Vagina (tissue), 2 donors: ENCODE measurements at regions not wholly inside any gene's neighbourhood (a gene's known extent, or its start where the extent isn't known, plus 50 kb on each side); places are given as distances from the start of the nearest gene placed in this dataset.
"Not testable (repeated sequence)": the region's sequence is repeated elsewhere in the genome, so short reads cannot be mapped to it uniquely, and the experiment has no call there.

ENCODE experiments used
- DNase-seq, 2 donors: peaks; one replicate each; pipeline ENCODE4 v3.0.0-alpha.2; 2017; ENCODE audit errors: extremely low spot score in 2 of 2
- H3K27ac ChIP-seq: fragments of 200-600 bp; sonication (generic); one replicate; pipeline ENCODE4 v1.5.1; 2019
- H3K27me3 ChIP-seq: fragments of 200-600 bp; sonication (generic); one replicate; pipeline ENCODE4 v1.5.1; 2019
- H3K36me3 ChIP-seq, 2 donors: fragments of 200-600 bp; sonication (generic); one replicate each; pipeline ENCODE4 v1.5.1; 2017 to 2019
- H3K4me1 ChIP-seq: fragments of 200-600 bp; sonication (generic); one replicate; pipeline ENCODE4 v1.5.1; 2019
- H3K4me3 ChIP-seq, 2 donors: fragments of 200-600 bp; sonication (generic); 1 replicate in 1 of 2; 2 replicates in 1 of 2; pipeline ENCODE4 v1.5.1; 2016 to 2019
- H3K9me3 ChIP-seq: fragments of 200-600 bp; sonication (generic); one replicate; pipeline ENCODE4 v1.5.1; 2019
- POLR2A ChIP-seq, 2 donors: fragments of 450-650 bp; IDR thresholded peaks; one replicate each; pipeline ENCODE4 v1.6.1; 2017; ENCODE audit warnings: antibody characterized with exemption in 2 of 2, mild to moderate bottlenecking in 2 of 2, moderate library complexity in 2 of 2
- POLR2AphosphoS5 ChIP-seq, 2 donors: sonication (generic); formaldehyde crosslinking; IDR thresholded peaks; one replicate each; pipeline ENCODE4 v1.9.0; 2017; ENCODE audit warnings: antibody characterized with exemption in 2 of 2, mild to moderate bottlenecking in 2 of 2, low read depth in 1 of 2; ENCODE audit not compliant: insufficient read depth in 1 of 2
- intact Hi-C: fragments of 100-400 bp; cut with DNase I; formaldehyde crosslinking; loops from one replicate; pipeline ENCODE4 v1.15.1; 2023
- TF ChIP-seq, protein P1 (sequence below), 3 experiments: fragments of 450-650 bp in 2 of 3; fragments of 200-600 bp in 1 of 3; sonication (generic) in 1 of 3; IDR thresholded peaks; one replicate each; pipeline ENCODE4 v1.5.1; 2017 to 2019; ENCODE audit warnings: antibody characterized with exemption in 3 of 3, mild to moderate bottlenecking in 2 of 3, moderate library complexity in 2 of 3

DNA sequence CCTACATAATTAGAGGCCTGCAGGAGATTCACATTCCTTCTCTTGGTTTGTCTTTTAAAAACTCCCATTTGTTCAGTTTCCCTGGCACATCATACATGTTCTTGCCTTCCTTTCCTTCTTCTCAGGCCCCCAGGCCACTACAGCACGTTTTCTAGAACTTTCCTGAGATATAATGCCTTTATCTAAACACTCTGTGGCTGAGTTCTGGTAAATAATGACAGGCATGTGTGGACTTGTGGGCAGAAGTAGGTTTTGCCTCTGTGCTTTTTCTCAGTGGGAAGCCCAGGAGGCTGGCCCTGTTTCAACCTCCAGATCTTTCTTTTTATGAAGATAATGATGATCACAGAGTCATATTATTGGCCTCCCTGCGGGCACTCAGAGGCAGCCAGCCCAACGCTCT is 117.2 kb downstream of the TMX1 start:
- Histone ChIP-seq H3K27me3 (no peaks in the 10 kb centered on the region), H3K4me1 (peaks cover 5% of the 10 kb centered on the region), H3K4me3 (no peak overlapping the region), H3K9me3 (no peaks in the 10 kb centered on the region), H3K27ac (no peak overlapping the region), H3K36me3 (no peaks in the 10 kb centered on the region)
- intact Hi-C loops, result no loop called here
- no peak for TF ChIP-seq POLR2A (IDR thresholded peaks at IDR 0.05)
- DNase-seq, result no peak

DNA sequence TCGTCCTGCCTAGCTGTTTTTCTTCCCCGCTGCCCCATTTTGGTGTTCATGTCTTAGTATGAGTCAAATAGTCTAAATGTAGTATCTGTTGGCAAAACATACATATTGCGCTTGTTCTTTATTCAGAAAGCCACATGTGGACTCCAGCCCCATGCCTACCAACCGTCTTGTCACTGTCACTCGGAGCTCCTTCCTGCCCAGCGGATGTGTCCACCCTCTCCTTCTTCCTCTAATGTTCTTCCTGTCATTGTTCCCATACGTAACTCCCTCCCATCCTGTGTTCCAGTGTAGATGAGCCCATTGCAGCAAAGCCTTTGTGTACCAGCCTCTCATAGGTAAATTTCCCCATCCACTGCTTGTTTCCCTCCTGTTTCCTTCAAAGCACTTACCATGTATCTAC is 120.5 kb downstream of the TMX1 start:
- Histone ChIP-seq H3K27me3 (no peaks in the 10 kb centered on the region), H3K9me3 (no peaks in the 10 kb centered on the region), H3K36me3 (no peaks in the 10 kb centered on the region), H3K27ac (no peak overlapping the region), H3K4me1 (peaks cover 11% of the 10 kb centered on the region), H3K4me3 (no peak overlapping the region)
- TF ChIP-seq, protein P1, sequence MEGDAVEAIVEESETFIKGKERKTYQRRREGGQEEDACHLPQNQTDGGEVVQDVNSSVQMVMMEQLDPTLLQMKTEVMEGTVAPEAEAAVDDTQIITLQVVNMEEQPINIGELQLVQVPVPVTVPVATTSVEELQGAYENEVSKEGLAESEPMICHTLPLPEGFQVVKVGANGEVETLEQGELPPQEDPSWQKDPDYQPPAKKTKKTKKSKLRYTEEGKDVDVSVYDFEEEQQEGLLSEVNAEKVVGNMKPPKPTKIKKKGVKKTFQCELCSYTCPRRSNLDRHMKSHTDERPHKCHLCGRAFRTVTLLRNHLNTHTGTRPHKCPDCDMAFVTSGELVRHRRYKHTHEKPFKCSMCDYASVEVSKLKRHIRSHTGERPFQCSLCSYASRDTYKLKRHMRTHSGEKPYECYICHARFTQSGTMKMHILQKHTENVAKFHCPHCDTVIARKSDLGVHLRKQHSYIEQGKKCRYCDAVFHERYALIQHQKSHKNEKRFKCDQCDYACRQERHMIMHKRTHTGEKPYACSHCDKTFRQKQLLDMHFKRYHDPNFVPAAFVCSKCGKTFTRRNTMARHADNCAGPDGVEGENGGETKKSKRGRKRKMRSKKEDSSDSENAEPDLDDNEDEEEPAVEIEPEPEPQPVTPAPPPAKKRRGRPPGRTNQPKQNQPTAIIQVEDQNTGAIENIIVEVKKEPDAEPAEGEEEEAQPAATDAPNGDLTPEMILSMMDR (IDR thresholded peaks at IDR 0.05), result no peak
- no peak for TF ChIP-seq POLR2A (IDR thresholded peaks at IDR 0.05)
- no peak for TF ChIP-seq POLR2AphosphoS5 (IDR thresholded peaks at IDR 0.05; ENCODE audit: insufficient read depth in 1 of 2, low read depth in 1 of 2)
- DNase-seq, result no peak
- intact Hi-C loops, result no loop called here

DNA sequence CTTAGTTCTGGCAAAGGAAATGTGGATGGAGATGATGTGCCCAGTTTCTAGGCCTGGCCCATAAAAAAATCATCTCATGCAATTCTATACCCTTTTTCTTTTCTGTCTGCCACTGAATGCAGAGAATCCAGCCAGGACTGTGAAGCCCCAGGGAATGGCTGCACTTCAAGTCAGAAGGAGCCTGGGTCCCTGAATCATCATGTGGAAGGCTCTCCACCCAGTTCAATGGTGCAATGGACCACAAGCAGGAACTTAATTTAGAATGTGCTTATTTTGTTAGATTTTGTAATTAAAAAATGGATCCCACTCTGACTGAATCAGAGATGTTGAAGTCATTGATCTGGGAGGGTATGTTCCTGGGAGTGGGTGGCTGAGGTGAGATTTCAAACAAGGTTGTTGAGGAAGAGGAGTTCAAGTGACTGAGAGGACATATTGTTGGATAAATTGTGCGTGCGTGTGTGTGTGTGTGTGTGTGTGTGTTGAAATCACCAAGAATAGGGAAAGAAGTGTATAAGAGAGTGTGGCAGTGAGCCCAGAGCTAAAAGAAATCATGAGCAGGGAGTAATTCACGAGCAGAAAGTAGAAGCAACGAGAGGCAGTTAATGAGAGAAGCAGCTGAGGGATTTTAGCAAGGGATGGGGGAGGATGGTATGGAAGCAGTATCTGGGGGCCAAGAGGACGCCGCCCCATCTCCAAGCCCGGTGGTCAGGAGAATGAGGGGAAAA is 125.4 kb downstream of the TMX1 start:
- TF ChIP-seq POLR2A (IDR thresholded peaks at IDR 0.05) (no peak), POLR2AphosphoS5 (IDR thresholded peaks at IDR 0.05; ENCODE audit: insufficient read depth in 1 of 2, low read depth in 1 of 2) (peak in 1 of 2 donors; percentile 26)
- TF ChIP-seq, protein P1 (IDR thresholded peaks at IDR 0.05), result no peak
- intact Hi-C loops, result no loop called here
- DNase-seq, result no peak

GRCh38 chr14:51366460-51366859 is 126.4 kb downstream of the TMX1 start:
- H3K27me3 ChIP-seq, H3K9me3 ChIP-seq, DNase-seq, H3K4me3 ChIP-seq, H3K36me3 ChIP-seq, intact Hi-C loops: not testable (repeated sequence)
- Histone ChIP-seq H3K4me1 (peaks cover 49% of the 10 kb centered on the region), H3K27ac (peak overlapping the region; percentile 56)

More for the DNA sequence above, 125.4 kb downstream of the TMX1 start:
- no peaks in the 10 kb centered on the region for H3K27me3 ChIP-seq
- H3K9me3 ChIP-seq, result no peaks in the 10 kb centered on the region
- H3K36me3 ChIP-seq, result no peaks in the 10 kb centered on the region
- H3K4me1 ChIP-seq, result peaks cover 42% of the 10 kb centered on the region
- no peak overlapping the region for H3K4me3 ChIP-seq
- peak overlapping the region; percentile 56 for H3K27ac ChIP-seq

GRCh38 chr14:51366866-51367599 is 127.0 kb downstream of the TMX1 start:
- Histone ChIP-seq H3K4me1 (peaks cover 49% of the 10 kb centered on the region), H3K27ac (peak overlapping the region; percentile 53)
- DNase-seq, H3K9me3 ChIP-seq, H3K36me3 ChIP-seq, intact Hi-C loops, H3K4me3 ChIP-seq, H3K27me3 ChIP-seq: not testable (repeated sequence)

- intact Hi-C loops, result no loop called here
- Histone ChIP-seq H3K4me1 (peaks cover 49% of the 10 kb centered on the region), H3K36me3 (no peaks in the 10 kb centered on the region), H3K9me3 (no peaks in the 10 kb centered on the region), H3K27me3 (no peaks in the 10 kb centered on the region), H3K27ac (peak overlapping the region; percentile 53), H3K4me3 (no peak overlapping the region)
- TF ChIP-seq POLR2A (IDR thresholded peaks at IDR 0.05) (no peak), POLR2AphosphoS5 (IDR thresholded peaks at IDR 0.05; ENCODE audit: insufficient read depth in 1 of 2, low read depth in 1 of 2) (no peak)
- TF ChIP-seq, protein P1 (IDR thresholded peaks at IDR 0.05), result no peak
- DNase-seq, result no peak
Observed at GRCh38 chr14:51367600-51367931, 127.5 kb downstream of the TMX1 start.
